ENCODE measurements at regions not wholly inside any gene's neighbourhood (a gene's known extent, or its start where the extent isn't known, plus 50 kb on each side); places are given as distances from the start of the nearest gene placed in this dataset.

- Histone ChIP-seq H3K4me1 (no peaks in the 10 kb centered on the region), H3K27me3 (replicated peaks; ENCODE audit: control insufficient read depth, insufficient read depth, low read length) (no peaks in the 10 kb centered on the region), H3K36me3 (ENCODE audit: control insufficient read depth, insufficient read depth, low read length) (no peaks in the 10 kb centered on the region), H3K9me3 (no peaks in the 10 kb centered on the region), H3K4me3 (ENCODE audit: low read depth, low read length) (no peak overlapping the region)
- Mint-ChIP-seq H3K4me1 (ENCODE audit: low read depth, unreplicated experiment) (no peaks in the 10 kb centered on the region), H3K4me3 (ENCODE audit: unreplicated experiment) (no peak overlapping the region), H3K27me3 (ENCODE audit: insufficient read depth, unreplicated experiment) (no peaks in the 10 kb centered on the region), H3K36me3 (ENCODE audit: insufficient read depth, unreplicated experiment) (no peaks in the 10 kb centered on the region), H3K9me3 (ENCODE audit: unreplicated experiment) (no peaks in the 10 kb centered on the region), H3K27ac (ENCODE audit: unreplicated experiment) (no peak overlapping the region)
- no peak for DNase-seq
- POLR2A ChIA-PET, result no interaction called here
- BruUV-seq (replicated peaks), result no TSS peak
- TF ChIP-seq CTCF (IDR thresholded peaks at IDR 0.05; ENCODE audit: insufficient read depth in 1 of 2, low read depth in 1 of 2, low read length in 1 of 2, severe bottlenecking in 1 of 2, unreplicated experiment in 1 of 2), result no peak
- intact Hi-C loops (cut with micrococcal nuclease; ENCODE audit: unreplicated experiment), result no loop called here
- CTCF ChIA-PET, result no interaction called here
Observed at GRCh38 chr14:31920989-31921650, 156.0 kb upstream of the ARHGAP5 start.

GRCh38 chr14:31921721-31922120 lies 155.4 kb upstream of the ARHGAP5 start:
- DNase-seq, result no peak
- no peaks in the 10 kb centered on the region for H3K36me3 Mint-ChIP-seq (ENCODE audit: insufficient read depth, unreplicated experiment)
- BruUV-seq (replicated peaks), result no TSS peak
- Histone ChIP-seq H3K4me3 (ENCODE audit: low read depth, low read length) (no peak overlapping the region), H3K27me3 (replicated peaks; ENCODE audit: control insufficient read depth, insufficient read depth, low read length) (no peaks in the 10 kb centered on the region), H3K9me3 (no peaks in the 10 kb centered on the region), H3K36me3 (ENCODE audit: control insufficient read depth, insufficient read depth, low read length) (no peaks in the 10 kb centered on the region), H3K4me1 (no peaks in the 10 kb centered on the region)
- POLR2A ChIA-PET, result no interaction called here
- intact Hi-C loops (cut with micrococcal nuclease; ENCODE audit: unreplicated experiment), result no loop called here
- no peak overlapping the region for H3K4me3 Mint-ChIP-seq (ENCODE audit: unreplicated experiment)
- H3K27me3 Mint-ChIP-seq (ENCODE audit: insufficient read depth, unreplicated experiment), result no peaks in the 10 kb centered on the region
- H3K9me3 Mint-ChIP-seq (ENCODE audit: unreplicated experiment), result no peaks in the 10 kb centered on the region
- CTCF ChIA-PET, result no interaction called here
- TF ChIP-seq CTCF (IDR thresholded peaks at IDR 0.05; ENCODE audit: insufficient read depth in 1 of 2, low read depth in 1 of 2, low read length in 1 of 2, severe bottlenecking in 1 of 2, unreplicated experiment in 1 of 2), result no peak
- no peak overlapping the region for H3K27ac Mint-ChIP-seq (ENCODE audit: unreplicated experiment)
- H3K4me1 Mint-ChIP-seq (ENCODE audit: low read depth, unreplicated experiment), result no peaks in the 10 kb centered on the region

GRCh38 chr14:31926123-31926522 lies 151.0 kb upstream of the ARHGAP5 start:
- H3K27ac Mint-ChIP-seq (ENCODE audit: unreplicated experiment), result no peak overlapping the region
- H3K27me3 Mint-ChIP-seq (ENCODE audit: insufficient read depth, unreplicated experiment), result no peaks in the 10 kb centered on the region
- H3K4me3 Mint-ChIP-seq (ENCODE audit: unreplicated experiment), result no peak overlapping the region
- Histone ChIP-seq H3K9me3 (no peaks in the 10 kb centered on the region), H3K36me3 (ENCODE audit: control insufficient read depth, insufficient read depth, low read length) (no peaks in the 10 kb centered on the region), H3K4me1 (peaks cover 9% of the 10 kb centered on the region; the same call in 1 of the 2 replicates), H3K27me3 (replicated peaks; ENCODE audit: control insufficient read depth, insufficient read depth, low read length) (no peaks in the 10 kb centered on the region), H3K4me3 (ENCODE audit: low read depth, low read length) (no peak overlapping the region)
- H3K36me3 Mint-ChIP-seq (ENCODE audit: insufficient read depth, unreplicated experiment), result peaks cover under 1% of the 10 kb centered on the region
- ChIA-PET POLR2A (no interaction called here), CTCF (no interaction called here)
- H3K9me3 Mint-ChIP-seq (ENCODE audit: unreplicated experiment), result no peaks in the 10 kb centered on the region
- no peaks in the 10 kb centered on the region for H3K4me1 Mint-ChIP-seq (ENCODE audit: low read depth, unreplicated experiment)
- no TSS peak for BruUV-seq (replicated peaks)
- TF ChIP-seq CTCF (IDR thresholded peaks at IDR 0.05; ENCODE audit: insufficient read depth in 1 of 2, low read depth in 1 of 2, low read length in 1 of 2, severe bottlenecking in 1 of 2, unreplicated experiment in 1 of 2), result peak; percentile 34 to 44
- no peak for DNase-seq
- intact Hi-C loops (cut with micrococcal nuclease; ENCODE audit: unreplicated experiment), result loop anchor here (2.0 kb wide), 1 partner anchor 327 kb away; no protein-coding TSS in a partner anchor

Data from Caco-2 (cell line).